ENCODE measurements at regions not wholly inside any gene's neighbourhood (a gene's known extent, or its start where the extent isn't known, plus 50 kb on each side); places are given as distances from the start of the nearest gene placed in this dataset.

GRCh38 chr1:182129398-182129797, 67.9 kb upstream of the ZNF648 start:
- H3T11ph ChIP-seq (ENCODE audit: low read length) = no peak overlapping the region
- Mint-ChIP-seq H3K4me3 (no peak overlapping the region), H3K4me1 (peaks cover 10 to 16% of the 10 kb centered on the region in 2 experiments), H3K27ac (no peak overlapping the region), H3K9me3 (peaks cover 7% of the 10 kb centered on the region in 2 experiments), H3K36me3 (ENCODE audit: insufficient read depth in 1 of 3, low read depth in 3 of 3) (peaks cover 7% of the 10 kb centered on the region in 3 experiments), H3K27me3 (ENCODE audit: low read depth) (no peaks in the 10 kb centered on the region; the same call in 1 of the 2 replicates)
- no peaks in the 10 kb centered on the region for H3K79me1 ChIP-seq (ENCODE audit: insufficient read depth, low read depth, low read length, poor library complexity, severe bottlenecking)
- no peaks in the 10 kb centered on the region for H3K9me3 ChIP-seq (ENCODE audit: control insufficient read depth, low read depth, low read length)
- no peak overlapping the region for H2AFZ ChIP-seq (ENCODE audit: low read length)
- H3K14ac ChIP-seq (ENCODE audit: insufficient read depth, low read length) = no peak overlapping the region
- H3K27me3 ChIP-seq (ENCODE audit: insufficient read depth, low read length) = no peaks in the 10 kb centered on the region
- H2BK5ac ChIP-seq (ENCODE audit: insufficient read length, low read length) = no peak overlapping the region
- WGBS (ENCODE audit: extremely low coverage, insufficient read length, low lambda C conversion rate) = no CpG with 5 or more reads among the region's 9 CpGs
- H3K23me2 ChIP-seq (ENCODE audit: insufficient read length, low read depth, low read length, poor library complexity, severe bottlenecking) = no peaks in the 10 kb centered on the region
- no peak overlapping the region for H3K56ac ChIP-seq (ENCODE audit: insufficient read length, low read depth, low read length)
- no peak overlapping the region for H4K5ac ChIP-seq (ENCODE audit: insufficient read length, low read depth, low read length)
- H3K79me2 ChIP-seq (ENCODE audit: insufficient read depth, low read length) = no peaks in the 10 kb centered on the region
- no peak overlapping the region for H3K4me2 ChIP-seq (ENCODE audit: insufficient read depth, insufficient read length, low read length)
- H2BK20ac ChIP-seq (ENCODE audit: low read depth, low read length, poor library complexity, severe bottlenecking) = no peak overlapping the region
- H4K8ac ChIP-seq (replicated peaks; ENCODE audit: insufficient read length, low read depth, low read length) = no peak overlapping the region
- no peak overlapping the region for H3K4ac ChIP-seq (ENCODE audit: low read depth, low read length)
- H2BK15ac ChIP-seq (ENCODE audit: low read depth, low read length) = no peak overlapping the region
- H3K27ac ChIP-seq (ENCODE audit: insufficient read length, low read depth, low read length) = no peak overlapping the region
- H2AK5ac ChIP-seq (ENCODE audit: insufficient read length, low read length) = no peak overlapping the region
- H4K91ac ChIP-seq (ENCODE audit: insufficient read length, low read depth, low read length) = no peak overlapping the region
- no peak overlapping the region for H2BK12ac ChIP-seq (ENCODE audit: insufficient read length, low read depth, low read length)
- H3K23ac ChIP-seq (ENCODE audit: insufficient read length, low read depth, low read length) = no peak overlapping the region
- no peak overlapping the region for H3K9ac ChIP-seq (ENCODE audit: extremely low read depth, insufficient read length, low read length)
- no peak overlapping the region for H2BK120ac ChIP-seq (ENCODE audit: low read depth, low read length, poor library complexity, severe bottlenecking)
- TF ChIP-seq CTCF (conservative IDR thresholded peaks at IDR 0.05) = no peak
- no peaks in the 10 kb centered on the region for H4K20me1 ChIP-seq (ENCODE audit: control insufficient read depth, insufficient read depth, insufficient read length)
- DNase-seq = no peak
- no peaks in the 10 kb centered on the region; the same call in 1 of the 2 replicates for H3K4me1 ChIP-seq (ENCODE audit: insufficient read depth, low read length)
- H3K18ac ChIP-seq (ENCODE audit: insufficient read length, low read depth, low read length) = no peak overlapping the region

Data from H9 (cell line).